Right hindlimb (tissue), 1 donor: ENCODE measurements at regions not wholly inside any gene's neighbourhood (a gene's known extent, or its start where the extent isn't known, plus 50 kb on each side); places are given as distances from the start of the nearest gene placed in this dataset.
A peak's percentile ranks its signal among the peaks of the same experiment; 100 is the strongest.

Experiments
- DNase-seq: peaks from one replicate; pipeline ENCODE4 v3.0.0-alpha.2; 2018

DNA sequence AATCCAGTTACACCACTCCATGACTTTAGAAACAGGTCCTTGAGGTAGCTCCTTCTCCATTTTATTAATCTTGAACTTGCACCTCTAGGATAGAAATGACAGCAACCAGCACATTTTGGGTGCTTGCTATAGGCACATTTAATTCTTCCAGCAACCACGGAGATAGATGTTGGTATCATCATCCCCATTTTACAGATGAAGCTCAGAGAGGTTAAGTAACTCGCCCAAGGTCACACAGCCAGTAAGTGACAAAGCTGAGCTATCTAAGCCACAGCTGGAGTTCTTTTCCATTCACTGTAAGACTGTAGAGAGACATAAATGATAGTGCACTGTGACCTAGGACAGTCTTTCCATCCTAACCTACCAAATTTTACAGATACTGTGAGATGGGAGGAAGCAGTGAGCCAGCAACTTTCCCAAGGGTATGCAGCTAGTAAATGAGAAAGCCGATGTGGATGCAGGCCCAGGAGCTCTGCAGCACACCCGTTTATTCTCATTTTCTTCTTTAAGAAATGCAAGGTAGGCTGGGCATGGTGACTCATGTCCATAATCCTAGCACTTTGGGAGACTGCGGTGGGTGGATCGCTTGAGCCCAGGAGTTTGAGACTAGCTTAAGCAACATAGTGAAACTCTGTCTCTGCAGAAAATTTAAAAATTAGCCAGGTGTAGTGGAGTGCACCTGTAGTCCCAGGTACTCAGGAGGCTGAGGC is 103.2 kb downstream of the TBX5 start:
- DNase-seq: no peak

- no peak for DNase-seq
These were observed 103.8 kb downstream of the TBX5 start for GRCh38 chr12:114302117-114302516.

DNA sequence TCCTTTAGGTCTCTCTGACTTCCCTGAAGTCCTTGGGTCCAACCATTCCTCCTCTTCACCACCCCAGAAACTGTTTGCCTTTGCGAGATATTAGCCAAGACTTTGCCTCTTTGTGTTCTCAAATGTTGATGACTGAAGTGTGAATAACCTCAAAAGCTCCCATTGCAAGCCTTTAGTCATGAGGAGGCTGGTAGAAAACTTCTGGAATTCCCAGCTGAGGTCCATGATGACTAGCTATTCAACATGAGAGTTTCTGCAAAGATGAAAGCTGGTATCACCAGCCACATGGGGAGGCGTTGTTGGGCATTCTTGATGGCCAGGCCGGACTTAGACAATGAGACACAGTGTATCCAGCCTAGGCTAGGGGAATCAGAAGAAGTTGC is 111.7 kb downstream of the TBX5 start:
- DNase-seq: no peak

GRCh38 chr12:114293571-114294302 is 112.2 kb downstream of the TBX5 start:
- no peak for DNase-seq

- DNase-seq: no peak
These were observed 112.9 kb downstream of the TBX5 start for GRCh38 chr12:114293073-114293472.

GRCh38 chr12:114291389-114292060 is 114.4 kb downstream of the TBX5 start:
- DNase-seq: no peak

DNA sequence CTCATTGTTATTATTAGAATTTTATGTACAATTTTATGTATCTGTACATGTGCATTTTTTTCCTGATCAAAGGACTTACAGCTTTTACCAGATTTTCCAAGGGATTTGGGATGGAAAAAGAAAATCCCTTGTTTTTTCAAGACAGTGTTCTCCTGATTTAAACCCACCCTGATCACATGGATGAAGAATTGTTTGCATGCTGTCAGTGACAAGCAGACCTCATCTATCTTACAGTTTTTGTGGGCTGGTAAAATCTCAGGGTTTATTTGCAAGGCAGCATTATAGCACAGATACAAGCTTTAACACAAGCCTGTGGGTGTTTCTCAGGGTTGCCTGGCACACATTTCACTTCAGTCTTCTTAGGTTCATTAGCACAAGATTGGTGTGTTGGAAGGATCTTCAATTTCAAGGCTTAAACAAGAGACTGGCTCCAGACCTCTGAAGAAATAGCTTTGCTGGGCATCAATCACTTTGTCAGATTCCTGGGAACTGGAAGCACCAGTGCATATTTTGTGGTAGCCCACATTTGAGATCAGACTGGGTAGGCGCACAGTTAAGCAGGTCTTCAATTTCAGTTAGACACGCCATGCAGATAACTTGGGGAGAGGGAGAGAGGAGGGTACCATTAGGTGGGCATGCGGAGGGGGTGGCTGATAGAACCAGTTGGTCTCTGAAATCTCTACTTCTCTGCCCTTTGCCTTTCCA is 118.0 kb downstream of the TBX5 start:
- no peak for DNase-seq

GRCh38 chr12:114286145-114286544 is 119.8 kb downstream of the TBX5 start:
- DNase-seq: no peak

GRCh38 chr12:114285554-114285953 is 120.4 kb downstream of the TBX5 start:
- no peak for DNase-seq

DNA sequence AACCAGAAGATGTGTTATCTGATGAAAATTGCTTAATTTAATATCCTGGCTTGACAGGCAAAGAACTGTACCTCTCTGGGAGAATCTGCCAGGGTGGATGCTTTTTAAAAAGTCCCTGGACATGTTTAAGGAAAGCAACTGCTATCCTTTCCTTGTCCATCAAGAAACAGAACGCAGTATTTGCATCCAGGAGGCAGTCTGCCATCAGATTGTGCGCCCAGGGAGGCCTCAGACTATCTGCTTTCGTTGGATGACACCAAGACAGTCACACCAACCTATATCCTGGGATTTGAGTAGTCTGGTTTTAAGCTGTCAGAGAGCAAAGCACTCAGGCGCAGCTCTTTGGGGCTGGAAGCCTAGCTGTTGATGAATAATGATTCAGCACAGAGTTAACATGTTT is 121.9 kb downstream of the TBX5 start:
- DNase-seq: no peak

DNA sequence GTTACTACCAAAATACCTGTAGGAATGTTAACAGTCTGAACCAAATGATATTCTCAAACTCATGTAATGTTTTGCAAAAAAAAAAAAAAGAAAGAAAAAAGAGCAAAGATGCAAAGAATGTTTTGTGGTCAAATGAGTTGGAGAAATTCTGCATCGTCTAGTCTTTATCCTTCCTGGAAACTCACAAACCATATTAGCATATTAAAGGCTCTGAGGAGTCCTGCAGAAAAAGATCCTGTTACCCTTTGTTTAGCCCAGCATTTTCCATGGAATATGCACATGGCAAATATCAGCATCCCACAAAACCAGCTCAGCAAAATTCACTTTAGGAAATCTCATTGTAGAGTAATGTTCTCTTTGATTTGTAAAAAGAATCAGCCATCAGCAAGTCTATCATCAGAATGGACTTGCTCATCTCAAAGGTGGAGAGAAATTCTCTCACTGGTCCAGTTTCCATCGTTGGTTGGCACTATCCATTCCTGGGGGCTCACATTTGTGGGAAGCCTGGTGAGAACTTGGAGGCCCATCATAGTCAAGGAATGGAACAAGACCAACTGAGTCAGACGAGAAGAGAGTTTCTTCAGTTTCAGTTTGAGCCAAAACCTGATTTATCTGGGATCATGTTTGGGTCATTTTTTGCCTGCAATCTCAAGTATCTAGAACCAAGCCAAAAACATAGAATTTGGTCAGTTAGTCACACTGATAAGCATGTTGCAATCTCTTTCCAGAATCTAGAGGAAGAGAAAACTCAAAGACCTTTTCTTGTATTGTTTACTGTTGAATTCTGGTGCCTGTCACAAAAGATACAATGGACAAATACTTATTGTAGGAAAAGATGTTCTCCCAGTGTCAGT is 129.8 kb downstream of the TBX5 start:
- no peak for DNase-seq

- no peak for DNase-seq
These were observed 130.9 kb downstream of the TBX5 start for GRCh38 chr12:114275086-114275485.

DNA sequence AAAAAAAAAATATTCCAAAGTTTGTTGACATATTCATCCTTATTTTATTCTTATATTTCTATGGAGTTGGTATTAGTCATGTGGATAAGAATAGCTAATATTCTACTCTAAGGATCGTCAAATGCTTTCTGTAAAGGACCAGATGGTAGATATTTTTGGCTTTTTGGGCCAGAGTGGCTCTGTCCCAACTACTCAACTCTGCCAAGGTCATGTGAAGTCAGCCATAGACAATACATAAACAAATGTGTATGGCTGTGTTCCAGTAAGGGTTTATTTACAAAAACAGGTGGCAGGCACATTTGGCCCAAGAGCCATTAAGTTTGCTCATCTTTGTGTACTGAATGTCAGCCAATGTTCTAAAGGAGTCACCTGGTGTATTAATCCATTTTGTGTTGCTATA is 131.8 kb downstream of the TBX5 start:
- DNase-seq: peak; percentile 53

- no peak for DNase-seq
These were observed 133.3 kb downstream of the TBX5 start for GRCh38 chr12:114272605-114273004.

GRCh38 chr12:114272071-114272470 is 133.9 kb downstream of the TBX5 start:
- no peak for DNase-seq

DNA sequence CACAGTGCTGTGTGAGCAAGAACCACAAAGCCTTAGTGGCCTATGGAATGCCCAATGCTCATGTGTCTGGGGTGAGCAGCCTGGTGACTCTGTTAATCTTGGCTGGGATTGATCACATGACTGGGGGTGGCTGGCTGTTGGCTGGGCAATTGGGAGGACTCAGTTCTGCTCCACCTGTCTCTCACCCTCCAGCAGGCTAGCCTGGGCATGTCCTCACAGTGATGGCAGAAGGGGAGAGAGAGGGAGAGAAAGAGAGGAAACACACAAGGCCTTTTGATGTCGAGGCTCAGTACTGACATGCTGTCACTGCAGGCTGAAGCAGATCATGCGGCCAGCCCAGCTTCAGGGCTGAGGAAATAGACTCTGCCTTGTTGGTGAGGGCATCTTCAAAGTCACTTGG is 136.8 kb downstream of the TBX5 start:
- DNase-seq: no peak

DNA sequence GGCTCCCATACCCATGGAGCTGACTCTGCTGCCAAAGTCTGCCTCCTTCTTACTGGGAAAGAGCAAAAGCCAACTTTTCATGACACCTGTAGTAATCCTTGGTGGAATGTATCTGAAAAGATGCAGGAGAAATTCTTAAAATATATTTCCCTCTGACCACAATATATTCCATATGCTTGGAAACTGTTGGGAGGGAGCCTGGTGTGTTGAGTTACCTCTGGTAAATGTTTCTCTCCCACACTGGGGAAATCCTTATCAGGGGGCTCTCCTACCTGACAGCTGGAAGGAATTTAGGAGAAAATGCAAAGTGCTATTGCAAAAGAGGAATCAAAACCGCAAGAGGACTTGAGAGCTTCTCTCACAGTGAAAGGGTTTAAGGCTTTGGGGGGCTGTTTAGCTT is 139.4 kb downstream of the TBX5 start:
- no peak for DNase-seq

GRCh38 chr12:114265036-114265435 is 140.9 kb downstream of the TBX5 start:
- no peak for DNase-seq

- DNase-seq: no peak
These were observed 142.7 kb downstream of the TBX5 start for GRCh38 chr12:114263056-114263805.

GRCh38 chr12:114257687-114258086 is 148.3 kb downstream of the TBX5 start:
- DNase-seq: no peak

DNA sequence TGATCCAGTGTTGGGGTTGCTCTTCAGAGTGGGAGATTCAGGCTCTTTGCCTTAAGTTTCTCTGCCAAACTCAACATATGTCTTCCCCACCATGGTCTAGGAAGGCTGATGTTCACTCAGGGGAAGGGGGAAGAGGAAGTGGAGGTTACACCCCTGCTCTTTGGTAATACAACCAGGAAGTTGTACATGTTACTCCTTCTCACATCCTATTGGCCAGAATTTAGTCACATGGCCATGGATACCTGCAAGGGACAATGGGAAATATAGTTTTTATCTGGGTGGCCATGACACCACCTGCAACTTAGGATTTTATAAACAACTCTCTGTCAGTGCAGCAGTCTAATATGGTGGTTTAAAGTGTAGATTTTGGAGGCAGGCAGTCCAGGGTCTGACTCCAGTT is 150.9 kb downstream of the TBX5 start:
- no peak for DNase-seq
